ENCODE measurements at regions not wholly inside any gene's neighbourhood (a gene's known extent, or its start where the extent isn't known, plus 50 kb on each side); places are given as distances from the start of the nearest gene placed in this dataset.
"Not testable (repeated sequence)": the region's sequence is repeated elsewhere in the genome, so short reads cannot be mapped to it uniquely, and the experiment has no call there.

DNA sequence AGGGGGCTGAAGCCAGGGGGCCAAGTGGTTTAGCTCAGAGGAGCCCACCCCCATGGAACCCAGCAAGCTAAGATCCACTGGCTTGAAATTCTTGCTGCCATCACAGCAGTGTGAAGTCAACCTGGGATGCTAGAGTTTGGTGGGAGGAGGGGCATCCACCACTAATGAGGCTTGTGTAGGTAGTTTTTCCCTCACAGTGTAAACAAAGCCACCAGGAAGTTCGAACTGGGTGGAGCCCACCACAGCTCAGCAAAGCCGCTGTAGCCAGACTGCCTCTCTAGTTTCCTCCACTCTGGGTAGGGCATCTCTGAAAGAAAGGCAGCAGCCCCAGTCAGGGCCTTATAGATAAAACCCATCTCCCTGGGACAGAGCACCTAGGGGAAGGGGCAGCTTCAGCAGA is 187.4 kb upstream of the CENPE start:
- TF ChIP-seq, protein P1, sequence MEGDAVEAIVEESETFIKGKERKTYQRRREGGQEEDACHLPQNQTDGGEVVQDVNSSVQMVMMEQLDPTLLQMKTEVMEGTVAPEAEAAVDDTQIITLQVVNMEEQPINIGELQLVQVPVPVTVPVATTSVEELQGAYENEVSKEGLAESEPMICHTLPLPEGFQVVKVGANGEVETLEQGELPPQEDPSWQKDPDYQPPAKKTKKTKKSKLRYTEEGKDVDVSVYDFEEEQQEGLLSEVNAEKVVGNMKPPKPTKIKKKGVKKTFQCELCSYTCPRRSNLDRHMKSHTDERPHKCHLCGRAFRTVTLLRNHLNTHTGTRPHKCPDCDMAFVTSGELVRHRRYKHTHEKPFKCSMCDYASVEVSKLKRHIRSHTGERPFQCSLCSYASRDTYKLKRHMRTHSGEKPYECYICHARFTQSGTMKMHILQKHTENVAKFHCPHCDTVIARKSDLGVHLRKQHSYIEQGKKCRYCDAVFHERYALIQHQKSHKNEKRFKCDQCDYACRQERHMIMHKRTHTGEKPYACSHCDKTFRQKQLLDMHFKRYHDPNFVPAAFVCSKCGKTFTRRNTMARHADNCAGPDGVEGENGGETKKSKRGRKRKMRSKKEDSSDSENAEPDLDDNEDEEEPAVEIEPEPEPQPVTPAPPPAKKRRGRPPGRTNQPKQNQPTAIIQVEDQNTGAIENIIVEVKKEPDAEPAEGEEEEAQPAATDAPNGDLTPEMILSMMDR (IDR thresholded peaks at IDR 0.05) = not testable (repeated sequence)
- TF ChIP-seq ZFX (IDR thresholded peaks at IDR 0.05; ENCODE audit: borderline replicate concordance) = not testable (repeated sequence)

All from 22Rv1 (cell line).